Lower lobe of right lung (tissue), 2 donors: ENCODE measurements at regions not wholly inside any gene's neighbourhood (a gene's known extent, or its start where the extent isn't known, plus 50 kb on each side); places are given as distances from the start of the nearest gene placed in this dataset.
"Not testable (repeated sequence)": the region's sequence is repeated elsewhere in the genome, so short reads cannot be mapped to it uniquely, and the experiment has no call there.

Source experiments
- ATAC-seq, 2 donors: fragments of 200-7000 bp; cut with Tn5 transposase; one replicate each; pipeline ENCODE4 v1.9.1; 2020 to 2022; ENCODE audit warnings: mild to moderate bottlenecking in 2 of 2, moderate library complexity in 2 of 2
- DNase-seq: peaks from one replicate; pipeline ENCODE4 v3.0.0-alpha.2; 2020
- H3K27ac ChIP-seq: fragments of 200-600 bp; one replicate; pipeline ENCODE4 v1.8.0; 2022
- H3K27me3 ChIP-seq: fragments of 200-600 bp; one replicate; pipeline ENCODE4 v1.8.0; 2022; ENCODE audit warnings: low read depth
- H3K36me3 ChIP-seq: fragments of 200-600 bp; one replicate; pipeline ENCODE4 v1.8.0; 2022; ENCODE audit warnings: mild to moderate bottlenecking
- H3K4me1 ChIP-seq: fragments of 200-600 bp; one replicate; pipeline ENCODE4 v1.8.0; 2022
- H3K4me3 ChIP-seq: fragments of 200-600 bp; one replicate; pipeline ENCODE4 v1.8.0; 2022; ENCODE audit warnings: mild to moderate bottlenecking
- H3K9me3 ChIP-seq: fragments of 200-600 bp; one replicate; pipeline ENCODE4 v1.8.0; 2022
- intact Hi-C: fragments of 100-400 bp; cut with DNase I; formaldehyde crosslinking; loops from one replicate; pipeline ENCODE4 v1.11.0; 2022
- TF ChIP-seq, protein P1 (sequence below): fragments of 200-600 bp; IDR thresholded peaks from one replicate; pipeline ENCODE4 v1.8.0; 2022; ENCODE audit warnings: antibody characterized with exemption, mild to moderate bottlenecking
- donor health status: DM: no; HTN: yes; CAD: no; lungs with severe emphysema.

DNA sequence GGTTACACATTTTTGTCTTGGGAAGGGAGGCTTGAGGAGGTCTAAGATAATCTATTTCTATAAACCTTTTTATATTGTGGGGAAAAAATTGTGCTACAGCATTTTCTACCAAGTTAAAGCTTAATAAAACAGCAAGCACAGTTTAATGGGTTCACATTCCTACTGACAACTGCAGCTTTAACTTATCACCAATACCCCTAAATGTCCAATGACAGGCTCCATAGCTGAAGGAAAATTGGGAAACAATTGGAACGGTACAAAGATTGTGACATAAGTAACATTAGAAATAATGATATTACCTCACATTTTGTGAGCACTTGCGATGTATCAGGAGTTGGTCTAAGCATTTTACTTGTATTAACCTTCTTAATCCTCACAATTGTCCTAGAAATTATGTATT is 79.5 kb upstream of the HAPLN1 start:
- Histone ChIP-seq H3K27me3 (no peaks in the 10 kb centered on the region), H3K4me3 (no peak overlapping the region), H3K36me3 (no peaks in the 10 kb centered on the region), H3K27ac (no peak overlapping the region), H3K9me3 (no peaks in the 10 kb centered on the region), H3K4me1 (no peaks in the 10 kb centered on the region)
- intact Hi-C loops = no loop called here
- DNase-seq (no peak), ATAC-seq (no peak)
- TF ChIP-seq, protein P1, sequence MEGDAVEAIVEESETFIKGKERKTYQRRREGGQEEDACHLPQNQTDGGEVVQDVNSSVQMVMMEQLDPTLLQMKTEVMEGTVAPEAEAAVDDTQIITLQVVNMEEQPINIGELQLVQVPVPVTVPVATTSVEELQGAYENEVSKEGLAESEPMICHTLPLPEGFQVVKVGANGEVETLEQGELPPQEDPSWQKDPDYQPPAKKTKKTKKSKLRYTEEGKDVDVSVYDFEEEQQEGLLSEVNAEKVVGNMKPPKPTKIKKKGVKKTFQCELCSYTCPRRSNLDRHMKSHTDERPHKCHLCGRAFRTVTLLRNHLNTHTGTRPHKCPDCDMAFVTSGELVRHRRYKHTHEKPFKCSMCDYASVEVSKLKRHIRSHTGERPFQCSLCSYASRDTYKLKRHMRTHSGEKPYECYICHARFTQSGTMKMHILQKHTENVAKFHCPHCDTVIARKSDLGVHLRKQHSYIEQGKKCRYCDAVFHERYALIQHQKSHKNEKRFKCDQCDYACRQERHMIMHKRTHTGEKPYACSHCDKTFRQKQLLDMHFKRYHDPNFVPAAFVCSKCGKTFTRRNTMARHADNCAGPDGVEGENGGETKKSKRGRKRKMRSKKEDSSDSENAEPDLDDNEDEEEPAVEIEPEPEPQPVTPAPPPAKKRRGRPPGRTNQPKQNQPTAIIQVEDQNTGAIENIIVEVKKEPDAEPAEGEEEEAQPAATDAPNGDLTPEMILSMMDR = no peak

DNA sequence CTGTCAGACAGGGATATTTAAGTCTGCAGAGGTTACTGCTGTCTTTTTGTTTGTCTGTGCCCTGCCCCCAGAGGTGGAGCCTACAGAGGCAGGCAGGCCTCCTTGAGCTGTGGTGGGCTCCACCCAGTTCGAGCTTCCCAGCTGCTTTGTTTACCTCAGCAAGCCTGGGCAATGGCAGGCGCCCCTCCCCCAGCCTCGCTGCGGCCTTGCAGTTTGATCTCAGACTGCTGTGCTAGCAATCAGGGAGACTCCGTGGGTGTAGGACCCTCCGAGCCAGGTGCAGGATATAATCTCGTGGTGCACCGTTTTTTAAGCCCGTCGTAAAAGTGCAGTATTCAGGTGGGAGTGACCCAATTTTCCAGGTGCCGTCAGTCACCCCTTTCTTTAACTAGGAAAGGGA is 78.4 kb upstream of the HAPLN1 start:
- H3K27me3 ChIP-seq, H3K27ac ChIP-seq, H3K9me3 ChIP-seq, H3K4me3 ChIP-seq, H3K4me1 ChIP-seq, DNase-seq, ATAC-seq, H3K36me3 ChIP-seq, intact Hi-C loops: not testable (repeated sequence)

DNA sequence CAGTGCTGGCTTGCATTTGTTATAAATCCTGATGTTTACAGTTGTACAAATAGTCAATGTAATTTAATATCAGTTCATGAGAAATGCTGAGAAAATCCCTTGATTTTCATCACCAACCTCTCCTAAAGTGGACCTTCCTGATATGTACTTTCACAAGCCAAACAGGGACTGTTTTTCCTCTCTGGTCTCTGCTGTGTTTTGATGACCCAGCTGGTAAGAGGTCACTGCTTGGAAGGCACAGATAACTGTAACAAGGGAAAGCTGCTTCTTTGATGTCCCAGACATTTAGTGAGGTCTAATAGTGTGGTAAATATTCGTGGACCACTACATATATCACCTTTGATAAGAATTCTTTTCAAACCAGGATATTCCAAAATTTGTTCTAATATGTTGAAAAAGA is 68.7 kb upstream of the HAPLN1 start:
- intact Hi-C loops = no loop called here
- Histone ChIP-seq H3K36me3 (no peaks in the 10 kb centered on the region), H3K4me1 (no peaks in the 10 kb centered on the region), H3K9me3 (no peaks in the 10 kb centered on the region), H3K27ac (no peak overlapping the region), H3K4me3 (no peak overlapping the region), H3K27me3 (no peaks in the 10 kb centered on the region)
- DNase-seq (no peak), ATAC-seq (no peak)
- TF ChIP-seq, protein P1 = no peak

DNA sequence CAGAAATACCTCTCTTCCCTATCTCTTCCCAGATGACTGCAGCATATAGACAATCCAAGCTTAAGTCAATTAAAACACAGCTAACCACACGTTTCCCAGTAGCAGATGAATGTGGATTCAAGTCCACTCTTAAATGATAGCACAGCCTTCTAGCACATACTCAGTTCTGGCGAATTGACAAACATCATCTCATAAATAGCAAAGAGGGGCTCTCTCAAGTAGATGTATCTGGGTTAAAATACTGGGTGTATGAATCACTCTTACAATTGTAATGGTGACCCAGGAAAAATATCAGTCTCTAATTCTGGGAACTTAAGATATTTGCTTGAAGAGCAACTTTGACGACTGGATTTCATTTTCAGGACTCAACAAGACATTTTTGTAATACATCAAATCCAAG is 67.0 kb upstream of the HAPLN1 start:
- no peak for ATAC-seq
- no peaks in the 10 kb centered on the region for H3K4me1 ChIP-seq
- no peak for DNase-seq
- no peaks in the 10 kb centered on the region for H3K9me3 ChIP-seq
- intact Hi-C loops = no loop called here
- no peaks in the 10 kb centered on the region for H3K27me3 ChIP-seq
- H3K4me3 ChIP-seq = no peak overlapping the region
- no peak overlapping the region for H3K27ac ChIP-seq
- H3K36me3 ChIP-seq = no peaks in the 10 kb centered on the region
- TF ChIP-seq, protein P1 = no peak

DNA sequence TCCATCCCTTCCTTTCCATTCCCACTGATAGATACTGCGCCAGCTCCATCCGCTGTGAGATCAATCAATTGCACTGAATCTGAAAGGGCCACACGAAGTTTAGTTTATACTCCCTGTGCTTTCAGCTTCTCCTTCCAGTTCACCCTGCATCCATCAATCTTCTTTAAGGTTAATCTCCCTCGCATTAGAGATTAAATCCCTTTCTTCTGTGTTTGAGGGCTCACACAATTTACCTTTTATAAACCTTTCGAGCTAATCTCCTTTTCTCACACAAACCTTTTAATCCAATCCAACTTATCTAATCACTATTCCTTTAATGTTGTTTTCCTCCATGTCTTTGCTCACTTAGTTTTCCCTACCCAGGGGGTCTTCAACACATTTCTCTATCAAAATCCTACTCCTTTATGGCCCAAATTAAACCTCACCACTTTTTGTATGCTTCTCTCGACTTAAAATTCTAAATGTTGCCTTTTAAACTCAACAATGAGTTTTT is 64.6 kb upstream of the HAPLN1 start:
- Histone ChIP-seq H3K4me3 (no peak overlapping the region), H3K27ac (no peak overlapping the region), H3K27me3 (no peaks in the 10 kb centered on the region), H3K4me1 (no peaks in the 10 kb centered on the region), H3K36me3 (no peaks in the 10 kb centered on the region), H3K9me3 (no peaks in the 10 kb centered on the region)
- ATAC-seq (no peak), DNase-seq (no peak)
- intact Hi-C loops = no loop called here
- TF ChIP-seq, protein P1 = no peak

DNA sequence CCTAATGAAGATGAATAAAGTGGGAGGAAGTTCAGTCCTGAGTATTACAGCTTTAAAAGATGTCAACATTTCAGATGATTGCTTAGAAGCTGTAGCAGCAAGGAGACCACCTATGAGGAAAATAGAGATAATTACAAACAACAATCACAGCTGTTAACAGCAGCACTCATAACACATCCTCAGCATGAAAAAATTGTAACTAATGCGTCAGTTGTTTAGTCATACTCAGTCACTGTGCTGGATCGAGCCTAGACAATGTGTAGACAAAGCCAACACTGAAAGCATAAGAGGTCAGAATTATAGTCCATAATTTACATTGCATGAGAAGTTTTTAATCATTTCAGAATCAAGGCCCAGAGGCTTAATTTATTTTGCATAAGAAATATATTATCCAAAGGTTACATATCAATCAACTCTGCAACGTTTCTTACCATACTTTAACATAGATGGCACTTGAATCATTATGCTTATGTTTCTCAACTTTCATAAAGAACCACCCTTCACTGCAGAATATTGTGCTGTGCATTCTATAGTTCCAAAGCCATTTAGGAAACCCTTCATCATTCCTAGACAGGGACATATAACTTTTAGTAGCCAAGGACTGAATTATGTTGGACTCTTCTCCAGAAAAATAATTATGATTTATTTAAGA is 60.2 kb upstream of the HAPLN1 start:
- Histone ChIP-seq H3K27me3 (no peaks in the 10 kb centered on the region), H3K27ac (no peak overlapping the region), H3K4me1 (no peaks in the 10 kb centered on the region), H3K4me3 (no peak overlapping the region), H3K9me3 (no peaks in the 10 kb centered on the region), H3K36me3 (no peaks in the 10 kb centered on the region)
- intact Hi-C loops = no loop called here
- no peak for ATAC-seq
- TF ChIP-seq, protein P1 = no peak
- DNase-seq = no peak
